Gastroesophageal sphincter (tissue), 3 donors: ENCODE measurements at regions not wholly inside any gene's neighbourhood (a gene's known extent, or its start where the extent isn't known, plus 50 kb on each side); places are given as distances from the start of the nearest gene placed in this dataset.

ENCODE experiments used
- EP300 ChIP-seq: sonication (generic); formaldehyde crosslinking; IDR thresholded peaks from one replicate; pipeline ENCODE4 v1.6.1; 2017; ENCODE audit warnings: antibody characterized with exemption, mild to moderate bottlenecking
- POLR2A ChIP-seq, 2 donors: fragments of 450-650 bp; IDR thresholded peaks; one replicate each; pipeline ENCODE4 v1.6.1; 2017; ENCODE audit warnings: antibody characterized with exemption in 2 of 2, mild to moderate bottlenecking in 2 of 2, moderate library complexity in 1 of 2
- TF ChIP-seq, protein P1 (sequence below), 4 experiments: fragments of 200-600 bp in 2 of 4; fragments of 450-650 bp in 2 of 4; sonication (generic) in 1 of 4; IDR thresholded peaks; one replicate each; pipeline ENCODE4 v1.5.1; 2017 to 2019; ENCODE audit warnings: antibody characterized with exemption in 4 of 4, mild to moderate bottlenecking in 2 of 4, moderate library complexity in 2 of 4

DNA sequence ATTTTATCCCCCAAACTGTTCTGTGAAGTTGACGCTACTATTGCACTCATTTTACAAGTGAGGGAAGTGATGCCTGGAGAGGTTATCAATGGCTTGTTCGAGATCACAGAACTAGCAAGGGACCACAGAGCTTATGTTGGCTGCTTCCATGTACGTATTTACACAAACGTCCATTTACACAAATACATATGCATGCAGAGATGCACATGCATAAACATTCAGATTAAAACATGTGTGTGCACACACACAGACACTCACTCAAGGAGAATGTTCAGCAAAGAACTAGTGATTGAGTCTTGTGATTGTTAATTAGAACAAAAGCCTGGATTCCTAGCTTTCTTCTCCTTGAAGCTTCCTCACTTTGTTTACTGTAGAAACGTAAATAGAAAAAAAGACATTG lies 321.5 kb upstream of the CHD6 start:
- no peak for TF ChIP-seq POLR2A (IDR thresholded peaks at IDR 0.05)
- TF ChIP-seq, protein P1, sequence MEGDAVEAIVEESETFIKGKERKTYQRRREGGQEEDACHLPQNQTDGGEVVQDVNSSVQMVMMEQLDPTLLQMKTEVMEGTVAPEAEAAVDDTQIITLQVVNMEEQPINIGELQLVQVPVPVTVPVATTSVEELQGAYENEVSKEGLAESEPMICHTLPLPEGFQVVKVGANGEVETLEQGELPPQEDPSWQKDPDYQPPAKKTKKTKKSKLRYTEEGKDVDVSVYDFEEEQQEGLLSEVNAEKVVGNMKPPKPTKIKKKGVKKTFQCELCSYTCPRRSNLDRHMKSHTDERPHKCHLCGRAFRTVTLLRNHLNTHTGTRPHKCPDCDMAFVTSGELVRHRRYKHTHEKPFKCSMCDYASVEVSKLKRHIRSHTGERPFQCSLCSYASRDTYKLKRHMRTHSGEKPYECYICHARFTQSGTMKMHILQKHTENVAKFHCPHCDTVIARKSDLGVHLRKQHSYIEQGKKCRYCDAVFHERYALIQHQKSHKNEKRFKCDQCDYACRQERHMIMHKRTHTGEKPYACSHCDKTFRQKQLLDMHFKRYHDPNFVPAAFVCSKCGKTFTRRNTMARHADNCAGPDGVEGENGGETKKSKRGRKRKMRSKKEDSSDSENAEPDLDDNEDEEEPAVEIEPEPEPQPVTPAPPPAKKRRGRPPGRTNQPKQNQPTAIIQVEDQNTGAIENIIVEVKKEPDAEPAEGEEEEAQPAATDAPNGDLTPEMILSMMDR (IDR thresholded peaks at IDR 0.05), result no peak
- TF ChIP-seq EP300, result no peak
